Effector memory CD8-positive, alpha-beta T cell (primary cell): ENCODE measurements at regions not wholly inside any gene's neighbourhood (a gene's known extent, or its start where the extent isn't known, plus 50 kb on each side); places are given as distances from the start of the nearest gene placed in this dataset.
"Not testable (repeated sequence)": the region's sequence is repeated elsewhere in the genome, so short reads cannot be mapped to it uniquely, and the experiment has no call there.

Experiments used
- ATAC-seq: fragments of 150-1000 bp; cut with Tn5 transposase; replicated peaks from 2 replicates; pipeline ENCODE4 v1.10.0; 2021; ENCODE audit warnings: mild to moderate bottlenecking, moderate library complexity
- DNase-seq, 3 experiments: peaks; one replicate each; pipeline ENCODE4 v3.0.0; 2021
- H3K27ac Mint-ChIP-seq, 2 donors: one replicate each; pipeline ENCODE4 v1.8.0; 2022; ENCODE audit warnings: mild to moderate bottlenecking in 2 of 2, mixed read lengths in 2 of 2, moderate library complexity in 2 of 2
- H3K27me3 Mint-ChIP-seq, 2 donors: one replicate each; pipeline ENCODE4 v1.8.0; 2022; ENCODE audit warnings: mixed read lengths in 2 of 2
- H3K36me3 Mint-ChIP-seq: one replicate; pipeline ENCODE4 v1.8.0; 2022; ENCODE audit warnings: mild to moderate bottlenecking, moderate library complexity, mixed read lengths; ENCODE audit not compliant: insufficient read depth
- H3K4me1 Mint-ChIP-seq, 2 donors: one replicate each; pipeline ENCODE4 v1.8.0; 2022; ENCODE audit warnings: low read depth in 2 of 2, mixed read lengths in 2 of 2
- H3K4me3 Mint-ChIP-seq, 2 donors: one replicate each; pipeline ENCODE4 v1.8.0; 2022; ENCODE audit warnings: mild to moderate bottlenecking in 2 of 2, mixed read lengths in 2 of 2, moderate library complexity in 2 of 2
- H3K9me3 Mint-ChIP-seq, 2 donors: one replicate each; pipeline ENCODE4 v1.8.0; 2022; ENCODE audit warnings: mixed read lengths in 2 of 2

- no peak for DNase-seq
- Mint-ChIP-seq H3K4me3 (no peak overlapping the region), H3K36me3 (no peaks in the 10 kb centered on the region), H3K9me3 (no peaks in the 10 kb centered on the region), H3K4me1 (no peaks in the 10 kb centered on the region), H3K27ac (no peak overlapping the region), H3K27me3 (peaks cover 0 to 11% of the 10 kb centered on the region in 2 donors)
- no peak for ATAC-seq
These were observed 91.8 kb upstream of the THUMPD2 start for GRCh38 chr2:39870871-39871270.

GRCh38 chr2:39867268-39867667 is 88.2 kb upstream of the THUMPD2 start:
- H3K4me1 Mint-ChIP-seq: no peaks in the 10 kb centered on the region
- peaks cover 3 to 9% of the 10 kb centered on the region in 2 donors for H3K9me3 Mint-ChIP-seq
- peaks cover 7 to 21% of the 10 kb centered on the region in 2 donors for H3K27me3 Mint-ChIP-seq
- H3K27ac Mint-ChIP-seq: no peak overlapping the region
- no peak overlapping the region for H3K4me3 Mint-ChIP-seq
- no peak for DNase-seq
- ATAC-seq: no peak
- no peaks in the 10 kb centered on the region for H3K36me3 Mint-ChIP-seq

- no peaks in the 10 kb centered on the region for H3K36me3 Mint-ChIP-seq
- H3K27me3 Mint-ChIP-seq: peaks cover 7 to 18% of the 10 kb centered on the region in 2 donors
- H3K9me3 Mint-ChIP-seq: peaks cover 3 to 9% of the 10 kb centered on the region in 2 donors
- no peak for ATAC-seq
- no peaks in the 10 kb centered on the region for H3K4me1 Mint-ChIP-seq
- DNase-seq: no peak
- no peak overlapping the region for H3K4me3 Mint-ChIP-seq
- no peak overlapping the region for H3K27ac Mint-ChIP-seq
These were observed 86.7 kb upstream of the THUMPD2 start for GRCh38 chr2:39865751-39866150.

GRCh38 chr2:39863672-39864071 is 84.6 kb upstream of the THUMPD2 start:
- not testable (repeated sequence) for H3K4me1 Mint-ChIP-seq, H3K4me3 Mint-ChIP-seq, H3K36me3 Mint-ChIP-seq, ATAC-seq, DNase-seq, H3K9me3 Mint-ChIP-seq, H3K27ac Mint-ChIP-seq
- H3K27me3 Mint-ChIP-seq: peaks cover 11 to 16% of the 10 kb centered on the region in 2 donors

- Mint-ChIP-seq H3K27ac (no peak overlapping the region), H3K9me3 (peaks cover 3 to 9% of the 10 kb centered on the region in 2 donors), H3K4me3 (no peak overlapping the region), H3K27me3 (peaks cover 16 to 22% of the 10 kb centered on the region in 2 donors), H3K36me3 (no peaks in the 10 kb centered on the region), H3K4me1 (no peaks in the 10 kb centered on the region)
- no peak for DNase-seq
- ATAC-seq: no peak
These were observed 81.5 kb upstream of the THUMPD2 start for GRCh38 chr2:39860538-39860937.

GRCh38 chr2:39858677-39859076 is 79.6 kb upstream of the THUMPD2 start:
- Mint-ChIP-seq H3K9me3 (peaks cover 3 to 9% of the 10 kb centered on the region in 2 donors), H3K27ac (no peak overlapping the region), H3K27me3 (peaks cover 6 to 31% of the 10 kb centered on the region in 2 donors), H3K4me3 (no peak overlapping the region), H3K36me3 (no peaks in the 10 kb centered on the region), H3K4me1 (no peaks in the 10 kb centered on the region)
- DNase-seq (no peak), ATAC-seq (no peak)

- DNase-seq (no peak), ATAC-seq (no peak)
- Mint-ChIP-seq H3K4me3 (no peak overlapping the region), H3K4me1 (no peaks in the 10 kb centered on the region), H3K27me3 (peaks cover 6 to 23% of the 10 kb centered on the region in 2 donors), H3K9me3 (no peaks in the 10 kb centered on the region), H3K36me3 (no peaks in the 10 kb centered on the region), H3K27ac (no peak overlapping the region)
These were observed 76.8 kb upstream of the THUMPD2 start for GRCh38 chr2:39855856-39856255.

GRCh38 chr2:39854771-39855170 is 75.7 kb upstream of the THUMPD2 start:
- H3K4me3 Mint-ChIP-seq: no peak overlapping the region
- peaks cover 6 to 28% of the 10 kb centered on the region in 2 donors for H3K27me3 Mint-ChIP-seq
- no peaks in the 10 kb centered on the region for H3K4me1 Mint-ChIP-seq
- ATAC-seq: no peak
- no peaks in the 10 kb centered on the region for H3K9me3 Mint-ChIP-seq
- no peaks in the 10 kb centered on the region for H3K36me3 Mint-ChIP-seq
- H3K27ac Mint-ChIP-seq: no peak overlapping the region
- no peak for DNase-seq

GRCh38 chr2:39852831-39853230 is 73.8 kb upstream of the THUMPD2 start:
- Mint-ChIP-seq H3K27ac (no peak overlapping the region), H3K4me3 (no peak overlapping the region), H3K4me1 (no peaks in the 10 kb centered on the region), H3K36me3 (no peaks in the 10 kb centered on the region), H3K27me3 (peaks cover 0 to 24% of the 10 kb centered on the region in 2 donors), H3K9me3 (no peaks in the 10 kb centered on the region)
- no peak for DNase-seq
- no peak for ATAC-seq

GRCh38 chr2:39851651-39852110 is 72.6 kb upstream of the THUMPD2 start:
- H3K27ac Mint-ChIP-seq: no peak overlapping the region
- DNase-seq (no peak), ATAC-seq (no peak)
- no peaks in the 10 kb centered on the region for H3K4me1 Mint-ChIP-seq
- H3K4me3 Mint-ChIP-seq: no peak overlapping the region
- H3K9me3 Mint-ChIP-seq: no peaks in the 10 kb centered on the region
- H3K27me3 Mint-ChIP-seq: peaks cover 0 to 23% of the 10 kb centered on the region in 2 donors
- H3K36me3 Mint-ChIP-seq: no peaks in the 10 kb centered on the region

GRCh38 chr2:39851251-39851650 is 72.2 kb upstream of the THUMPD2 start:
- DNase-seq (no peak), ATAC-seq (no peak)
- H3K27ac Mint-ChIP-seq: no peak overlapping the region
- H3K27me3 Mint-ChIP-seq: peaks cover 0 to 19% of the 10 kb centered on the region in 2 donors
- no peak overlapping the region for H3K4me3 Mint-ChIP-seq
- no peaks in the 10 kb centered on the region for H3K9me3 Mint-ChIP-seq
- H3K36me3 Mint-ChIP-seq: no peaks in the 10 kb centered on the region
- no peaks in the 10 kb centered on the region for H3K4me1 Mint-ChIP-seq

- no peak overlapping the region for H3K27ac Mint-ChIP-seq
- no peak overlapping the region for H3K4me3 Mint-ChIP-seq
- no peaks in the 10 kb centered on the region for H3K36me3 Mint-ChIP-seq
- no peak for ATAC-seq
- H3K27me3 Mint-ChIP-seq: peaks cover 7 to 24% of the 10 kb centered on the region in 2 donors
- DNase-seq: no peak
- H3K4me1 Mint-ChIP-seq: no peaks in the 10 kb centered on the region
- no peaks in the 10 kb centered on the region for H3K9me3 Mint-ChIP-seq
These were observed 71.0 kb upstream of the THUMPD2 start for GRCh38 chr2:39849982-39850526.

- no peak for ATAC-seq
- Mint-ChIP-seq H3K4me1 (no peaks in the 10 kb centered on the region), H3K27ac (no peak overlapping the region), H3K36me3 (no peaks in the 10 kb centered on the region), H3K4me3 (no peak overlapping the region), H3K9me3 (no peaks in the 10 kb centered on the region), H3K27me3 (peaks cover 14 to 15% of the 10 kb centered on the region in 2 donors)
- no peak for DNase-seq
These were observed 70.0 kb upstream of the THUMPD2 start for GRCh38 chr2:39849064-39849463.

- H3K27me3 Mint-ChIP-seq: peaks cover 14% of the 10 kb centered on the region in 2 donors
- no peak overlapping the region for H3K4me3 Mint-ChIP-seq
- DNase-seq (no peak), ATAC-seq (no peak)
- no peaks in the 10 kb centered on the region for H3K36me3 Mint-ChIP-seq
- H3K27ac Mint-ChIP-seq: no peak overlapping the region
- H3K4me1 Mint-ChIP-seq: no peaks in the 10 kb centered on the region
- H3K9me3 Mint-ChIP-seq: no peaks in the 10 kb centered on the region
These were observed 66.5 kb upstream of the THUMPD2 start for GRCh38 chr2:39845460-39846146.
